AG04449 (cell line): ENCODE measurements at regions not wholly inside any gene's neighbourhood (a gene's known extent, or its start where the extent isn't known, plus 50 kb on each side); places are given as distances from the start of the nearest gene placed in this dataset.
"Not testable (repeated sequence)": the region's sequence is repeated elsewhere in the genome, so short reads cannot be mapped to it uniquely, and the experiment has no call there.

Experiments
- CTCF ChIA-PET: fragments of 350-600 bp; formaldehyde crosslinking; extraction: SDS; loops from one replicate; lab custom pipeline; 2021; ENCODE audit warnings: antibody characterized with exemption; lab: Yijun Ruan, JAX
- POLR2A ChIA-PET: fragments of 400-600, 350-600 bp; formaldehyde crosslinking; extraction: SDS; loops from one replicate; lab custom pipeline; 2020; ENCODE audit warnings: antibody characterized with exemption, inconsistent platforms; lab: Yijun Ruan, JAX
- DNase-seq: peaks from one replicate; pipeline ENCODE4 v3.0.0-alpha.2; 2010; ENCODE audit warnings: low read depth, low spot score
- H3K4me3 ChIP-seq: 2 replicates; pipeline ENCODE4 v1.5.1; 2011; ENCODE audit warnings: low read depth, mild to moderate bottlenecking, control low read depth, low read length
- CTCF ChIP-seq: IDR thresholded peaks from one replicate; pipeline ENCODE4 v1.5.1; 2011; ENCODE audit warnings: mild to moderate bottlenecking, moderate library complexity, low read length, control low read depth, inconsistent platforms; ENCODE audit not compliant: insufficient read depth; ENCODE audit errors: missing control alignments

- ChIA-PET POLR2A (no interaction called here), CTCF (no interaction called here)
- no peak overlapping the region for H3K4me3 ChIP-seq
- TF ChIP-seq CTCF, result no peak
- no peak for DNase-seq
Measured at GRCh38 chr6:114939630-114940029, 596.8 kb upstream of the HS3ST5 start.

- DNase-seq, result no peak
- no peak for TF ChIP-seq CTCF
- POLR2A ChIA-PET, result no interaction called here
- CTCF ChIA-PET, result no interaction called here
- H3K4me3 ChIP-seq, result no peak overlapping the region
Measured at GRCh38 chr6:114936080-114936479, 593.3 kb upstream of the HS3ST5 start.

GRCh38 chr6:114934079-114934478 lies 591.3 kb upstream of the HS3ST5 start:
- H3K4me3 ChIP-seq, result no peak overlapping the region
- ChIA-PET CTCF (no interaction called here), POLR2A (no interaction called here)
- no peak for TF ChIP-seq CTCF
- no peak for DNase-seq

GRCh38 chr6:114928731-114929130 lies 585.9 kb upstream of the HS3ST5 start:
- POLR2A ChIA-PET, DNase-seq, H3K4me3 ChIP-seq, CTCF ChIA-PET: not testable (repeated sequence)

- H3K4me3 ChIP-seq, result no peak overlapping the region
- TF ChIP-seq CTCF, result no peak
- no peak for DNase-seq
- POLR2A ChIA-PET, result no interaction called here
- CTCF ChIA-PET, result no interaction called here
Measured at GRCh38 chr6:114906096-114906495, 563.3 kb upstream of the HS3ST5 start.

- ChIA-PET POLR2A (no interaction called here), CTCF (no interaction called here)
- DNase-seq, result no peak
- no peak overlapping the region for H3K4me3 ChIP-seq
- TF ChIP-seq CTCF, result no peak
Measured at GRCh38 chr6:114897536-114897935, 554.7 kb upstream of the HS3ST5 start.

- POLR2A ChIA-PET, result no interaction called here
- no peak for DNase-seq
- CTCF ChIA-PET, result no interaction called here
- TF ChIP-seq CTCF, result no peak
- no peak overlapping the region for H3K4me3 ChIP-seq
Measured at GRCh38 chr6:114892211-114892610, 549.4 kb upstream of the HS3ST5 start.
